ENCODE measurements at regions not wholly inside any gene's neighbourhood (a gene's known extent, or its start where the extent isn't known, plus 50 kb on each side); places are given as distances from the start of the nearest gene placed in this dataset.
"Not testable (repeated sequence)": the region's sequence is repeated elsewhere in the genome, so short reads cannot be mapped to it uniquely, and the experiment has no call there.

DNA sequence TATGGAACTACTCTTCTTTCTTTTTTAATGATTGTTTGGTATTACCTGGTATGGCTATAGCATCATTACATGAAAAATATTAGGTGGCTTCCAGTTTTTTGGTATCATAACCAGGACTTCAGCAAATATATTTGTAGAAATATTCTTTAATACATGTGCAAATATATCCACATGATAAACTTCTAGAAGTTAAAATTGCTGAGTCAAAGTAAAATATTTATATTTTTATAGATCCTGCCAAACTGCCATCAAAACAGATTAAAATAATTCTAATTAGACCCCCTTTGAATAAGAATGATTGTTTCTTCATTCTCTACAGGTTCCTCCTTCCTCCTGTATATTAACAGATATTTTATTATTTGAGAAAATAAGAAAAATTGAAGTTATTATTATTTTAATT lies 708.5 kb upstream of the INTU start:
- ATAC-seq (no peak), FAIRE-seq (no peak), DNase-seq (ENCODE audit: low spot score) (no peak)
- H3K27ac ChIP-seq (ENCODE audit: extremely low read length, insufficient read depth, low read length): no peak overlapping the region
- no TSS peak for BruUV-seq (replicated peaks)
- CTCF ChIA-PET (ENCODE audit: low intra/inter-chr PET ratio, low total read pairs): no interaction called here
- no peaks in the 10 kb centered on the region for H4K20me1 ChIP-seq (ENCODE audit: insufficient read depth, low read length)
- intact Hi-C loops (cut with micrococcal nuclease; ENCODE audit: unreplicated experiment): no loop called here
- H3K36me3 ChIP-seq (replicated peaks in 1 of 2; ENCODE audit: control insufficient read depth in 1 of 2, insufficient read depth in 2 of 2, low read length in 2 of 2): no peaks in the 10 kb centered on the region
- H2AFZ ChIP-seq (ENCODE audit: low read length): no peak overlapping the region
- H3K4me3 ChIP-seq (replicated peaks in 1 of 3; ENCODE audit: insufficient read depth in 1 of 3, low read depth in 2 of 3, low read length in 3 of 3): no peak overlapping the region
- no peaks in the 10 kb centered on the region for H3K79me2 ChIP-seq (ENCODE audit: insufficient read depth, low read length)
- POLR2A ChIA-PET: no interaction called here
- H3K4me2 ChIP-seq (ENCODE audit: low read depth, low read length): no peak overlapping the region
- in situ Hi-C loops (cut with HindIII; ENCODE audit: extremely low pct_ligation_motif_present, low pct_unique_long_range_greater_than_20kb): no loop called here
- TF ChIP-seq NCOA2 (CRISPR knock-in tag; IDR thresholded peaks at IDR 0.05) (no peak), MAFK (conservative IDR thresholded peaks at IDR 0.05 in 1 of 2, IDR thresholded peaks at IDR 0.05 in 1 of 2; ENCODE audit: low read length in 2 of 2) (peak in 1 of 2 experiments; percentile 54; a peak in 1 of 4 replicates), ATRX (CRISPR knock-in tag; IDR thresholded peaks at IDR 0.05; ENCODE audit: borderline replicate concordance) (no peak), MAFF (IDR thresholded peaks at IDR 0.05; ENCODE audit: low read depth, low read length) (0 out of 2 replicates have a peak, but pooled peaks have one; percentile 22), POLR2A (IDR thresholded peaks at IDR 0.05; ENCODE audit: insufficient read depth in 1 of 2, low read depth in 2 of 2, low read length in 2 of 2) (no peak), TCF7 (IDR thresholded peaks at IDR 0.05; ENCODE audit: low read depth) (no peak)
- no peak overlapping the region for H3K9ac ChIP-seq (ENCODE audit: insufficient read depth, low read depth, low read length)
- H3K4me1 ChIP-seq (ENCODE audit: insufficient read depth, low read length): no peaks in the 10 kb centered on the region
- no peaks in the 10 kb centered on the region for H3K27me3 ChIP-seq (ENCODE audit: control insufficient read depth in 1 of 2, insufficient read depth in 2 of 2, low read length in 2 of 2)
- H3K9me3 ChIP-seq (ENCODE audit: low read length): peaks cover 15% of the 10 kb centered on the region

DNA sequence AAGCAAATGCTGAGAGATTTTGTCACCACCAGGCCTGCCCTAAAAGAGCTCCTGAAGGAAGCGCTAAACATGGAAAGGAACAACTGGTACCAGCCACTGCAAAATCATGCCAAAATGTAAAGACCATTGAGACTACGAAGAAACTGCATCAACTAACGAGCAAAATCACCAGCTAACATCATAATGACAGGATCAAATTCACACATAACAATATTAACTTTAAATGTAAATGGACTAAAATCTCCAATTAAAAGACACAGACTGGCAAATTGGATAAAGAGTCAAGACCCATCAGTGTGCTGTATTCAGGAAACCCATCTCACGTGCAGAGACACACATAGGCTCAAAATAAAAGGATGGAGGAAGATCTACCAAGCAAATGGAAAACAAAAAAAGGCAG lies 702.7 kb upstream of the INTU start:
- H3K4me2 ChIP-seq (ENCODE audit: low read depth, low read length); FAIRE-seq; H3K27me3 ChIP-seq (ENCODE audit: control insufficient read depth in 1 of 2, insufficient read depth in 2 of 2, low read length in 2 of 2); POLR2A ChIA-PET; H3K9ac ChIP-seq (ENCODE audit: insufficient read depth, low read depth, low read length); H2AFZ ChIP-seq (ENCODE audit: low read length); H3K9me3 ChIP-seq (ENCODE audit: low read length); H3K36me3 ChIP-seq (replicated peaks in 1 of 2; ENCODE audit: control insufficient read depth in 1 of 2, insufficient read depth in 2 of 2, low read length in 2 of 2); H4K20me1 ChIP-seq (ENCODE audit: insufficient read depth, low read length); DNase-seq (ENCODE audit: low spot score); ATAC-seq; intact Hi-C loops (cut with micrococcal nuclease; ENCODE audit: unreplicated experiment); BruUV-seq (replicated peaks); H3K4me1 ChIP-seq (ENCODE audit: insufficient read depth, low read length); in situ Hi-C loops (cut with HindIII; ENCODE audit: extremely low pct_ligation_motif_present, low pct_unique_long_range_greater_than_20kb); H3K79me2 ChIP-seq (ENCODE audit: insufficient read depth, low read length); H3K27ac ChIP-seq (ENCODE audit: extremely low read length, insufficient read depth, low read length); CTCF ChIA-PET (ENCODE audit: low intra/inter-chr PET ratio, low total read pairs); H3K4me3 ChIP-seq (replicated peaks in 1 of 3; ENCODE audit: insufficient read depth in 1 of 3, low read depth in 2 of 3, low read length in 3 of 3): not testable (repeated sequence)
- WGBS (ENCODE audit: low lambda C conversion rate): 7% methylated on average over 3 of the region's 4 CpGs
